ENCODE measurements at regions not wholly inside any gene's neighbourhood (a gene's known extent, or its start where the extent isn't known, plus 50 kb on each side); places are given as distances from the start of the nearest gene placed in this dataset.

- TF ChIP-seq CTCF (IDR thresholded peaks at IDR 0.05) (no peak), POLR2A (IDR thresholded peaks at IDR 0.05) (no peak), POLR2AphosphoS5 (IDR thresholded peaks at IDR 0.05) (no peak)
Observed at GRCh38 chr5:104218200-104218599, 655.6 kb upstream of the NUDT12 start.
